WTC11 (cell line): ENCODE measurements at regions not wholly inside any gene's neighbourhood (a gene's known extent, or its start where the extent isn't known, plus 50 kb on each side); places are given as distances from the start of the nearest gene placed in this dataset.

Experiments used
- ATF1 ChIP-seq: sonication (generic); formaldehyde crosslinking; IDR thresholded peaks from 2 replicates; pipeline ENCODE4 v1.8.1; 2023; ENCODE audit warnings: mild to moderate bottlenecking, moderate library complexity, missing genetic modification reagents
- CREB1 ChIP-seq: sonication (generic); formaldehyde crosslinking; IDR thresholded peaks from 2 replicates; pipeline ENCODE4 v1.8.0; 2023; ENCODE audit warnings: mild to moderate bottlenecking, missing genetic modification reagents
- GABPB1 ChIP-seq: sonication (generic); formaldehyde crosslinking; IDR thresholded peaks from 2 replicates; pipeline ENCODE4 v1.8.1; 2023; ENCODE audit warnings: mild to moderate bottlenecking, missing genetic modification reagents
- JUN ChIP-seq: sonication (generic); formaldehyde crosslinking; IDR thresholded peaks from 2 replicates; pipeline ENCODE4 v1.8.0; 2023; ENCODE audit warnings: mild to moderate bottlenecking, missing genetic modification reagents
- ZNF232 ChIP-seq: sonication (generic); formaldehyde crosslinking; IDR thresholded peaks from 2 replicates; pipeline ENCODE4 v1.8.0; 2022; ENCODE audit warnings: mild to moderate bottlenecking, missing genetic modification reagents
- TF ChIP-seq, protein P1 (sequence below): sonication (generic); formaldehyde crosslinking; IDR thresholded peaks from 2 replicates; pipeline ENCODE4 v1.8.1; 2023; ENCODE audit warnings: mild to moderate bottlenecking, moderate library complexity, missing genetic modification reagents
- TF ChIP-seq, protein P2 (sequence below): fragments of 200-600 bp; IDR thresholded peaks from 2 replicates; pipeline ENCODE4 v1.8.0; 2022; ENCODE audit warnings: antibody characterized with exemption
- TF ChIP-seq, protein P3 (sequence below): sonication (generic); formaldehyde crosslinking; IDR thresholded peaks from 2 replicates; pipeline ENCODE4 v1.8.0; 2022; ENCODE audit warnings: mild to moderate bottlenecking, missing genetic modification reagents
- TF ChIP-seq, protein P4 (sequence below): sonication (generic); formaldehyde crosslinking; conservative IDR thresholded peaks from 2 replicates; pipeline ENCODE4 v1.8.1; 2022; ENCODE audit warnings: mild to moderate bottlenecking, missing genetic modification reagents
- TF ChIP-seq, protein P5 (sequence below): sonication (generic); formaldehyde crosslinking; IDR thresholded peaks from 2 replicates; pipeline ENCODE4 v1.8.1; 2023; ENCODE audit warnings: mild to moderate bottlenecking, missing genetic modification reagents
- TF ChIP-seq, protein P6 (sequence below): sonication (generic); formaldehyde crosslinking; IDR thresholded peaks from 2 replicates; pipeline ENCODE4 v1.8.0; 2022; ENCODE audit warnings: mild to moderate bottlenecking, missing genetic modification reagents
- TF ChIP-seq, protein P7 (sequence below): sonication (generic); formaldehyde crosslinking; IDR thresholded peaks from 2 replicates; pipeline ENCODE4 v1.8.1; 2022; ENCODE audit warnings: mild to moderate bottlenecking, missing genetic modification reagents, moderate library complexity, borderline replicate concordance

DNA sequence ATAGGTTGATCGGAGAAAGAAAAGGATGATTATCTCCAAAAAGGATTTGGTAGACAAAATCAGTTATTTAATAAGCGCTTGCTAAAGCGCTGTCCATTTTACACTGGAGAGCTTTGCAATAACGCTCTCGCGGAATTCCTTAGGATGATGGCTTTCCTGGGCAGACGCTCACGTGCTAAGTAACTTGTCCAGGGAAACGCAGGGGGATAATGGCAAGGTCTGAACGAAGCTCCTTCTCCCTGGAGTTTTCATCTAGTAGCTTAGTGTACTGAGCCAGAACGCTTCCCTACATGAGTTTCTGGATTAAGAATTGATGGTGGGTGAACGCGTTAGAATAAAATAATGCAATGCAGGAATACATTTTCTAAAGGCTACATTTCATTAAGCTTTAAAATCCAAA is 739.5 kb upstream of the SALL3 start:
- TF ChIP-seq JUN (CRISPR knock-in tag) (no peak), GABPB1 (CRISPR knock-in tag) (no peak), CREB1 (CRISPR knock-in tag) (no peak), ATF1 (no peak), ZNF232 (CRISPR knock-in tag) (no peak)
- TF ChIP-seq, protein P1, sequence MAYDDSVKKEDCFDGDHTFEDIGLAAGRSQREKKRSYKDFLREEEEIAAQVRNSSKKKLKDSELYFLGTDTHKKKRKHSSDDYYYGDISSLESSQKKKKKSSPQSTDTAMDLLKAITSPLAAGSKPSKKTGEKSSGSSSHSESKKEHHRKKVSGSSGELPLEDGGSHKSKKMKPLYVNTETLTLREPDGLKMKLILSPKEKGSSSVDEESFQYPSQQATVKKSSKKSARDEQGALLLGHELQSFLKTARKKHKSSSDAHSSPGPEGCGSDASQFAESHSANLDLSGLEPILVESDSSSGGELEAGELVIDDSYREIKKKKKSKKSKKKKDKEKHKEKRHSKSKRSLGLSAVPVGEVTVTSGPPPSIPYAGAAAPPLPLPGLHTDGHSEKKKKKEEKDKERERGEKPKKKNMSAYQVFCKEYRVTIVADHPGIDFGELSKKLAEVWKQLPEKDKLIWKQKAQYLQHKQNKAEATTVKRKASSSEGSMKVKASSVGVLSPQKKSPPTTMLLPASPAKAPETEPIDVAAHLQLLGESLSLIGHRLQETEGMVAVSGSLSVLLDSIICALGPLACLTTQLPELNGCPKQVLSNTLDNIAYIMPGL (CRISPR knock-in tag), result no peak
- TF ChIP-seq, protein P2, sequence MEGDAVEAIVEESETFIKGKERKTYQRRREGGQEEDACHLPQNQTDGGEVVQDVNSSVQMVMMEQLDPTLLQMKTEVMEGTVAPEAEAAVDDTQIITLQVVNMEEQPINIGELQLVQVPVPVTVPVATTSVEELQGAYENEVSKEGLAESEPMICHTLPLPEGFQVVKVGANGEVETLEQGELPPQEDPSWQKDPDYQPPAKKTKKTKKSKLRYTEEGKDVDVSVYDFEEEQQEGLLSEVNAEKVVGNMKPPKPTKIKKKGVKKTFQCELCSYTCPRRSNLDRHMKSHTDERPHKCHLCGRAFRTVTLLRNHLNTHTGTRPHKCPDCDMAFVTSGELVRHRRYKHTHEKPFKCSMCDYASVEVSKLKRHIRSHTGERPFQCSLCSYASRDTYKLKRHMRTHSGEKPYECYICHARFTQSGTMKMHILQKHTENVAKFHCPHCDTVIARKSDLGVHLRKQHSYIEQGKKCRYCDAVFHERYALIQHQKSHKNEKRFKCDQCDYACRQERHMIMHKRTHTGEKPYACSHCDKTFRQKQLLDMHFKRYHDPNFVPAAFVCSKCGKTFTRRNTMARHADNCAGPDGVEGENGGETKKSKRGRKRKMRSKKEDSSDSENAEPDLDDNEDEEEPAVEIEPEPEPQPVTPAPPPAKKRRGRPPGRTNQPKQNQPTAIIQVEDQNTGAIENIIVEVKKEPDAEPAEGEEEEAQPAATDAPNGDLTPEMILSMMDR, result no peak
- TF ChIP-seq, protein P3, sequence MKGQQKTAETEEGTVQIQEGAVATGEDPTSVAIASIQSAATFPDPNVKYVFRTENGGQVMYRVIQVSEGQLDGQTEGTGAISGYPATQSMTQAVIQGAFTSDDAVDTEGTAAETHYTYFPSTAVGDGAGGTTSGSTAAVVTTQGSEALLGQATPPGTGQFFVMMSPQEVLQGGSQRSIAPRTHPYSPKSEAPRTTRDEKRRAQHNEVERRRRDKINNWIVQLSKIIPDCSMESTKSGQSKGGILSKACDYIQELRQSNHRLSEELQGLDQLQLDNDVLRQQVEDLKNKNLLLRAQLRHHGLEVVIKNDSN (CRISPR knock-in tag), result no peak
- TF ChIP-seq, protein P4, sequence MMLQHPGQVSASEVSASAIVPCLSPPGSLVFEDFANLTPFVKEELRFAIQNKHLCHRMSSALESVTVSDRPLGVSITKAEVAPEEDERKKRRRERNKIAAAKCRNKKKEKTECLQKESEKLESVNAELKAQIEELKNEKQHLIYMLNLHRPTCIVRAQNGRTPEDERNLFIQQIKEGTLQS (CRISPR knock-in tag), result no peak
- TF ChIP-seq, protein P5, sequence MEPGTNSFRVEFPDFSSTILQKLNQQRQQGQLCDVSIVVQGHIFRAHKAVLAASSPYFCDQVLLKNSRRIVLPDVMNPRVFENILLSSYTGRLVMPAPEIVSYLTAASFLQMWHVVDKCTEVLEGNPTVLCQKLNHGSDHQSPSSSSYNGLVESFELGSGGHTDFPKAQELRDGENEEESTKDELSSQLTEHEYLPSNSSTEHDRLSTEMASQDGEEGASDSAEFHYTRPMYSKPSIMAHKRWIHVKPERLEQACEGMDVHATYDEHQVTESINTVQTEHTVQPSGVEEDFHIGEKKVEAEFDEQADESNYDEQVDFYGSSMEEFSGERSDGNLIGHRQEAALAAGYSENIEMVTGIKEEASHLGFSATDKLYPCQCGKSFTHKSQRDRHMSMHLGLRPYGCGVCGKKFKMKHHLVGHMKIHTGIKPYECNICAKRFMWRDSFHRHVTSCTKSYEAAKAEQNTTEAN (CRISPR knock-in tag), result no peak
- TF ChIP-seq, protein P6, sequence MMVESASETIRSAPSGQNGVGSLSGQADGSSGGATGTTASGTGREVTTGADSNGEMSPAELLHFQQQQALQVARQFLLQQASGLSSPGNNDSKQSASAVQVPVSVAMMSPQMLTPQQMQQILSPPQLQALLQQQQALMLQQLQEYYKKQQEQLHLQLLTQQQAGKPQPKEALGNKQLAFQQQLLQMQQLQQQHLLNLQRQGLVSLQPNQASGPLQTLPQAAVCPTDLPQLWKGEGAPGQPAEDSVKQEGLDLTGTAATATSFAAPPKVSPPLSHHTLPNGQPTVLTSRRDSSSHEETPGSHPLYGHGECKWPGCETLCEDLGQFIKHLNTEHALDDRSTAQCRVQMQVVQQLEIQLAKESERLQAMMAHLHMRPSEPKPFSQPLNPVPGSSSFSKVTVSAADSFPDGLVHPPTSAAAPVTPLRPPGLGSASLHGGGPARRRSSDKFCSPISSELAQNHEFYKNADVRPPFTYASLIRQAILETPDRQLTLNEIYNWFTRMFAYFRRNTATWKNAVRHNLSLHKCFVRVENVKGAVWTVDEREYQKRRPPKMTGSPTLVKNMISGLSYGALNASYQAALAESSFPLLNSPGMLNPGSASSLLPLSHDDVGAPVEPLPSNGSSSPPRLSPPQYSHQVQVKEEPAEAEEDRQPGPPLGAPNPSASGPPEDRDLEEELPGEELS (CRISPR knock-in tag), result no peak
- TF ChIP-seq, protein P7, sequence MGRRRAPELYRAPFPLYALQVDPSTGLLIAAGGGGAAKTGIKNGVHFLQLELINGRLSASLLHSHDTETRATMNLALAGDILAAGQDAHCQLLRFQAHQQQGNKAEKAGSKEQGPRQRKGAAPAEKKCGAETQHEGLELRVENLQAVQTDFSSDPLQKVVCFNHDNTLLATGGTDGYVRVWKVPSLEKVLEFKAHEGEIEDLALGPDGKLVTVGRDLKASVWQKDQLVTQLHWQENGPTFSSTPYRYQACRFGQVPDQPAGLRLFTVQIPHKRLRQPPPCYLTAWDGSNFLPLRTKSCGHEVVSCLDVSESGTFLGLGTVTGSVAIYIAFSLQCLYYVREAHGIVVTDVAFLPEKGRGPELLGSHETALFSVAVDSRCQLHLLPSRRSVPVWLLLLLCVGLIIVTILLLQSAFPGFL (CRISPR knock-in tag), result no peak
